B cell (primary cell): ENCODE measurements at regions not wholly inside any gene's neighbourhood (a gene's known extent, or its start where the extent isn't known, plus 50 kb on each side); places are given as distances from the start of the nearest gene placed in this dataset.

ENCODE experiments used
- ATAC-seq: fragments of 200-7000 bp; cut with Tn5 transposase; one replicate; pipeline ENCODE4 v1.10.0; 2021; ENCODE audit warnings: low read depth, mild to moderate bottlenecking, moderate number of reproducible peaks, moderate library complexity
- CTCF ChIA-PET: fragments of 350-600 bp; sonication (Branson Sonifier 250); formaldehyde crosslinking; loops from one replicate; lab custom pipeline; 2021; ENCODE audit warnings: antibody characterized with exemption, inconsistent platforms; lab: Charles Lee
- POLR2A ChIA-PET: fragments of 350-600 bp; sonication (Branson Sonifier 250); formaldehyde crosslinking; loops from one replicate; lab custom pipeline; 2021; ENCODE audit warnings: antibody characterized with exemption; lab: Charles Lee
- DNase-seq: peaks from one replicate; pipeline ENCODE4 v3.0.0; 2013
- H2AFZ ChIP-seq: 2 replicates; pipeline ENCODE4 v1.6.1; 2012; ENCODE audit warnings: mild to moderate bottlenecking, low read depth, low read length; ENCODE audit not compliant: insufficient read depth, poor library complexity, severe bottlenecking
- H3K27ac ChIP-seq, 2 donors: 1 replicate in 1 of 2; 2 replicates in 1 of 2; pipeline ENCODE4 v1.5.1; 2012 to 2013; ENCODE audit warnings: low read length in 2 of 2, mild to moderate bottlenecking in 2 of 2, moderate library complexity in 1 of 2
- H3K27me3 ChIP-seq, 4 experiments: fragments of 200-600 bp in 1 of 4; sonication (generic) in 1 of 4; replicated peaks in 1 of 4; 1 replicate in 2 of 4; 2 replicates in 2 of 4; pipeline versions ENCODE4 v1.6.1 to v1.7.0; 2013 to 2016; ENCODE audit warnings: low read length in 3 of 4, mild to moderate bottlenecking in 2 of 4, mixed read lengths in 1 of 4, moderate library complexity in 1 of 4; ENCODE audit not compliant: insufficient read depth in 4 of 4, control insufficient read depth in 3 of 4; ENCODE audit errors: control extremely low read depth in 1 of 4
- H3K36me3 ChIP-seq, 2 experiments: replicated peaks in 1 of 2; 1 replicate in 1 of 2; 2 replicates in 1 of 2; pipeline versions ENCODE4 v1.6.1 to v1.7.1; 2013; ENCODE audit warnings: low read length in 1 of 2; ENCODE audit not compliant: insufficient read depth in 2 of 2, control insufficient read depth in 1 of 2; ENCODE audit errors: control extremely low read depth in 1 of 2, extremely low read depth in 1 of 2
- H3K4me1 ChIP-seq, 2 donors: fragments of 200-600 bp in 1 of 2; sonication (generic) in 1 of 2; 1 replicate in 1 of 2; 2 replicates in 1 of 2; pipeline versions ENCODE4 v1.5.1 to v1.6.1; 2013 to 2017; ENCODE audit warnings: low read length in 2 of 2; ENCODE audit not compliant: control insufficient read depth in 2 of 2, insufficient read depth in 2 of 2
- H3K4me2 ChIP-seq: replicated peaks from 2 replicates; pipeline ENCODE3; 2012; ENCODE audit warnings: mild to moderate bottlenecking, low read depth, low read length; ENCODE audit not compliant: poor library complexity, severe bottlenecking
- H3K4me3 ChIP-seq, 5 experiments: fragments of 200-600 bp in 1 of 5; sonication (generic) in 1 of 5; 1 replicate in 3 of 5; 2 replicates in 2 of 5; pipeline versions ENCODE4 v1.5.1 to v1.7.0; 2011 to 2016; ENCODE audit warnings: low read length in 4 of 5, mild to moderate bottlenecking in 4 of 5, low read depth in 2 of 5, control low read depth in 1 of 5, moderate library complexity in 1 of 5; ENCODE audit not compliant: insufficient read depth in 1 of 5; ENCODE audit errors: control extremely low read depth in 1 of 5, extremely low read depth in 1 of 5
- H3K79me2 ChIP-seq: fragments of 200-600 bp; sonication (generic); one replicate; pipeline ENCODE4 v1.6.0; 2016; ENCODE audit warnings: low read length; ENCODE audit not compliant: control insufficient read depth, insufficient read depth
- H3K9ac ChIP-seq: fragments of 200-600 bp; sonication (generic); 2 replicates; pipeline ENCODE4 v1.6.1; 2017; ENCODE audit warnings: mild to moderate bottlenecking, low read length, moderate library complexity
- H3K9me3 ChIP-seq, 3 donors: one replicate each; pipeline versions ENCODE4 v1.6.1 to v1.7.1; 2013; ENCODE audit warnings: low read length in 2 of 3; ENCODE audit not compliant: control insufficient read depth in 2 of 3, insufficient read depth in 1 of 3; ENCODE audit errors: control extremely low read depth in 1 of 3
- H4K20me1 ChIP-seq: 2 replicates; pipeline ENCODE4 v1.6.0; 2012; ENCODE audit warnings: mild to moderate bottlenecking, low read length; ENCODE audit not compliant: insufficient read depth, control insufficient read depth, poor library complexity, severe bottlenecking
- H3K27ac Mint-ChIP-seq: one replicate; pipeline ENCODE4 v1.8.0; 2021; ENCODE audit warnings: mixed read lengths
- H3K27me3 Mint-ChIP-seq: one replicate; pipeline ENCODE4 v1.8.0; 2021; ENCODE audit warnings: mixed read lengths
- H3K4me1 Mint-ChIP-seq: one replicate; pipeline ENCODE4 v1.8.0; 2021; ENCODE audit warnings: mixed read lengths
- H3K4me3 Mint-ChIP-seq: one replicate; pipeline ENCODE4 v1.8.0; 2021; ENCODE audit warnings: mixed read lengths
- H3K9me3 Mint-ChIP-seq: one replicate; pipeline ENCODE4 v1.8.0; 2022; ENCODE audit warnings: mixed read lengths; ENCODE audit not compliant: insufficient read depth
- EZH2 ChIP-seq: IDR thresholded peaks from 2 replicates; pipeline ENCODE4 v1.6.1; 2012; ENCODE audit warnings: borderline replicate concordance, low read depth, mild to moderate bottlenecking, moderate library complexity, low read length; ENCODE audit not compliant: insufficient read depth, poor library complexity, severe bottlenecking
- WGBS: methylation state at CpG from one replicate; pipeline ENCODE4 v1.1.5; 2013; ENCODE audit warnings: missing lambda C conversion rate; ENCODE audit not compliant: insufficient coverage; 5-methylcytosine and 5-hydroxymethylcytosine counted together
- intact Hi-C: fragments of 100-400 bp; cut with micrococcal nuclease; formaldehyde crosslinking; loops from one replicate; pipeline ENCODE4 v1.10.0; 2022
- TF ChIP-seq, protein P1 (sequence below): fragments of 200-600 bp; IDR thresholded peaks from one replicate; pipeline ENCODE4 v1.8.0; 2022; ENCODE audit warnings: antibody characterized with exemption, mild to moderate bottlenecking

DNA sequence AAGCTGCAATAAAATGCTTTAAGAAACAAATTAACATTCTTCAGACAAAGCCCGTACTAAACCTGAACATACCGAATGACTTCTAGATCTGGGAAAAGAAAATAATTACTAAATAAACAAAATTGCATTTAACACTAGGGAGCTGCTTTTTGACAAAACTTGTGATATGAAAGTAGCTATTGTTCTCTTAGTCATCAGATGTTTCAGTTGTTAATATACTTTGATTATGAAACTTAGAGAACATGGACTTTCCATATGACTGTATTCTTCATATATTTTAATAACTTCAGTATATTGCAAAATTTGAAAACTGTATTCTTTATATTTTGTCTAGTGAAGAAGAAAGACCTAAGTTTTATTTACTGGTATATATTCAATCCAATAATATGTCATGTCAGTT lies 1262.1 kb downstream of the NCAM2 start:
- ATAC-seq (no peak), DNase-seq (no peak)
- no CpG with 5 or more reads among the region's 2 CpGs for WGBS
- Histone ChIP-seq H3K9ac (no peak overlapping the region), H3K27ac (no peak overlapping the region), H3K4me1 (no peaks in the 10 kb centered on the region), H3K4me3 (no peak overlapping the region), H2AFZ (no peak overlapping the region), H3K79me2 (no peaks in the 10 kb centered on the region), H3K9me3 (peaks cover 0 to 4% (median 0%) of the 10 kb centered on the region in 3 donors), H3K27me3 (no peaks in the 10 kb centered on the region), H3K4me2 (no peak overlapping the region), H3K36me3 (no peaks in the 10 kb centered on the region), H4K20me1 (no peaks in the 10 kb centered on the region)
- POLR2A ChIA-PET: no interaction called here
- intact Hi-C loops: no loop called here
- no peak overlapping the region for H3K27ac Mint-ChIP-seq
- no peaks in the 10 kb centered on the region for H3K4me1 Mint-ChIP-seq
- H3K4me3 Mint-ChIP-seq: no peak overlapping the region
- CTCF ChIA-PET: no interaction called here
- no peaks in the 10 kb centered on the region for H3K27me3 Mint-ChIP-seq
- TF ChIP-seq, protein P1, sequence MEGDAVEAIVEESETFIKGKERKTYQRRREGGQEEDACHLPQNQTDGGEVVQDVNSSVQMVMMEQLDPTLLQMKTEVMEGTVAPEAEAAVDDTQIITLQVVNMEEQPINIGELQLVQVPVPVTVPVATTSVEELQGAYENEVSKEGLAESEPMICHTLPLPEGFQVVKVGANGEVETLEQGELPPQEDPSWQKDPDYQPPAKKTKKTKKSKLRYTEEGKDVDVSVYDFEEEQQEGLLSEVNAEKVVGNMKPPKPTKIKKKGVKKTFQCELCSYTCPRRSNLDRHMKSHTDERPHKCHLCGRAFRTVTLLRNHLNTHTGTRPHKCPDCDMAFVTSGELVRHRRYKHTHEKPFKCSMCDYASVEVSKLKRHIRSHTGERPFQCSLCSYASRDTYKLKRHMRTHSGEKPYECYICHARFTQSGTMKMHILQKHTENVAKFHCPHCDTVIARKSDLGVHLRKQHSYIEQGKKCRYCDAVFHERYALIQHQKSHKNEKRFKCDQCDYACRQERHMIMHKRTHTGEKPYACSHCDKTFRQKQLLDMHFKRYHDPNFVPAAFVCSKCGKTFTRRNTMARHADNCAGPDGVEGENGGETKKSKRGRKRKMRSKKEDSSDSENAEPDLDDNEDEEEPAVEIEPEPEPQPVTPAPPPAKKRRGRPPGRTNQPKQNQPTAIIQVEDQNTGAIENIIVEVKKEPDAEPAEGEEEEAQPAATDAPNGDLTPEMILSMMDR: no peak
- no peak for TF ChIP-seq EZH2
- H3K9me3 Mint-ChIP-seq: no peaks in the 10 kb centered on the region

DNA sequence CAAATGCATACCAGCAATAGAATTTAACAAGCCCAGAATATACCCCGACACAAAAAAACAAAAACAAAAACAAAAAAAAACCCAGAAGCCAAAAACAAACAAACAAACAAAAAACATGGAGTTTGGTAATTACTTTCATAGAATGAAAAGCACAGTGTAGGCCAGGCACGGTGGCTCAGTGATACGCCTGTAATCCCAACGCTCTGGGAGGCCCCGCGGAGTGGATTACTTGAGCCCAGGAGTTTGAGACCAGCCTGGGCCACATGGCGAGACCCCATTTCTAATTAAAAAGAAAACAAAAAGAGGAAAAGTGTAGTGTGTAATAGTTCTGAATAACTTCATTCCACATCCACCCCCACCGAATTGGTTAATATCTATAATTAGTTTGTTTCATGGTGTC lies 1265.7 kb downstream of the NCAM2 start:
- Histone ChIP-seq H3K4me3 (no peak overlapping the region), H3K27ac (no peak overlapping the region), H3K36me3 (no peaks in the 10 kb centered on the region), H3K27me3 (no peaks in the 10 kb centered on the region), H3K79me2 (no peaks in the 10 kb centered on the region), H2AFZ (no peak overlapping the region), H4K20me1 (no peaks in the 10 kb centered on the region), H3K4me2 (no peak overlapping the region), H3K4me1 (no peaks in the 10 kb centered on the region), H3K9ac (no peak overlapping the region), H3K9me3 (peaks cover 0 to 1% (median 0%) of the 10 kb centered on the region in 3 donors)
- TF ChIP-seq EZH2: no peak
- TF ChIP-seq, protein P1: no peak
- DNase-seq (no peak), ATAC-seq (no peak)
- no peaks in the 10 kb centered on the region for H3K4me1 Mint-ChIP-seq
- no CpG with 5 or more reads among the region's 8 CpGs for WGBS
- intact Hi-C loops: no loop called here
- no peaks in the 10 kb centered on the region for H3K27me3 Mint-ChIP-seq
- POLR2A ChIA-PET: no interaction called here
- CTCF ChIA-PET: no interaction called here
- no peak overlapping the region for H3K27ac Mint-ChIP-seq
- no peak overlapping the region for H3K4me3 Mint-ChIP-seq
- H3K9me3 Mint-ChIP-seq: no peaks in the 10 kb centered on the region
